Ascending aorta (tissue), 2 donors: ENCODE measurements at regions not wholly inside any gene's neighbourhood (a gene's known extent, or its start where the extent isn't known, plus 50 kb on each side); places are given as distances from the start of the nearest gene placed in this dataset.

Source experiments
- DNase-seq, 2 donors: peaks; one replicate each; pipeline ENCODE4 v3.0.0-alpha.2; 2019; ENCODE audit warnings: low spot score in 2 of 2
- H3K27ac ChIP-seq, 2 donors: fragments of 200-600 bp; sonication (generic); one replicate each; pipeline ENCODE4 v1.5.1; 2016 to 2017; ENCODE audit warnings: mild to moderate bottlenecking in 1 of 2
- H3K27me3 ChIP-seq: fragments of 200-600 bp; sonication (generic); one replicate; pipeline ENCODE4 v1.5.1; 2017
- H3K36me3 ChIP-seq, 2 donors: fragments of 200-600 bp; sonication (generic); one replicate each; pipeline ENCODE4 v1.5.1; 2016
- H3K4me1 ChIP-seq, 2 donors: fragments of 200-600 bp; sonication (generic); one replicate each; pipeline ENCODE4 v1.5.1; 2016 to 2017; ENCODE audit warnings: mild to moderate bottlenecking in 1 of 2
- H3K4me3 ChIP-seq, 2 donors: fragments of 200-600 bp; sonication (generic); one replicate each; pipeline ENCODE4 v1.5.1; 2016 to 2017; ENCODE audit warnings: mild to moderate bottlenecking in 1 of 2
- H3K9me3 ChIP-seq, 2 donors: fragments of 200-600 bp; sonication (generic); one replicate each; pipeline ENCODE4 v1.5.1; 2016
- CTCF ChIP-seq, 3 experiments: fragments of 200-600 bp in 2 of 3; fragments of 450-650 bp in 1 of 3; sonication (generic) in 2 of 3; IDR thresholded peaks; one replicate each; pipeline ENCODE4 v1.5.1; 2016 to 2019; ENCODE audit warnings: antibody characterized with exemption in 3 of 3, mild to moderate bottlenecking in 1 of 3, moderate library complexity in 1 of 3
- intact Hi-C: fragments of 100-400 bp; cut with DNase I; formaldehyde crosslinking; loops from one replicate; pipeline ENCODE4 v1.15.1; 2023

GRCh38 chr7:25704413-25704812, 447.6 kb upstream of the NFE2L3 start:
- H3K9me3 ChIP-seq = no peaks in the 10 kb centered on the region
- intact Hi-C loops = no loop called here
- no peaks in the 10 kb centered on the region for H3K4me1 ChIP-seq
- no peak overlapping the region for H3K4me3 ChIP-seq
- H3K27ac ChIP-seq = no peak overlapping the region
- no peak for DNase-seq
- no peaks in the 10 kb centered on the region for H3K27me3 ChIP-seq
- no peak for TF ChIP-seq CTCF (IDR thresholded peaks at IDR 0.05)
- no peaks in the 10 kb centered on the region for H3K36me3 ChIP-seq

GRCh38 chr7:25706764-25707163, 445.2 kb upstream of the NFE2L3 start:
- TF ChIP-seq CTCF (IDR thresholded peaks at IDR 0.05) = no peak
- H3K27ac ChIP-seq = no peak overlapping the region

GRCh38 chr7:25707768-25708620, 444.0 kb upstream of the NFE2L3 start:
- TF ChIP-seq CTCF (IDR thresholded peaks at IDR 0.05) = no peak
- Histone ChIP-seq H3K27me3 (no peaks in the 10 kb centered on the region), H3K27ac (no peak overlapping the region), H3K36me3 (no peaks in the 10 kb centered on the region), H3K4me1 (peaks cover 0 to 6% of the 10 kb centered on the region in 2 donors), H3K9me3 (no peaks in the 10 kb centered on the region), H3K4me3 (no peak overlapping the region)
- DNase-seq = no peak
- intact Hi-C loops = no loop called here

More at GRCh38 chr7:25706764-25707163, 445.2 kb upstream of the NFE2L3 start:
- no peaks in the 10 kb centered on the region for H3K27me3 ChIP-seq
- no peaks in the 10 kb centered on the region for H3K36me3 ChIP-seq
- H3K4me3 ChIP-seq = no peak overlapping the region
- no peak for DNase-seq
- H3K9me3 ChIP-seq = no peaks in the 10 kb centered on the region
- intact Hi-C loops = no loop called here
- no peaks in the 10 kb centered on the region for H3K4me1 ChIP-seq

GRCh38 chr7:25710959-25711358, 441.0 kb upstream of the NFE2L3 start:
- intact Hi-C loops = loop anchor here (5.0 kb wide), 1 partner anchor 141 kb away; no protein-coding TSS in a partner anchor
- H3K4me3 ChIP-seq = no peak overlapping the region
- H3K27me3 ChIP-seq = no peaks in the 10 kb centered on the region
- no peak for TF ChIP-seq CTCF (IDR thresholded peaks at IDR 0.05)
- H3K9me3 ChIP-seq = no peaks in the 10 kb centered on the region
- no peak overlapping the region for H3K27ac ChIP-seq
- H3K36me3 ChIP-seq = no peaks in the 10 kb centered on the region
- H3K4me1 ChIP-seq = peaks cover 0 to 18% of the 10 kb centered on the region in 2 donors
- no peak for DNase-seq

GRCh38 chr7:25711940-25712339, 440.1 kb upstream of the NFE2L3 start:
- peaks cover 0 to 22% of the 10 kb centered on the region in 2 donors for H3K4me1 ChIP-seq
- no peaks in the 10 kb centered on the region for H3K27me3 ChIP-seq
- H3K4me3 ChIP-seq = no peak overlapping the region
- H3K27ac ChIP-seq = peak overlapping the region in 1 of 2 donors; percentile 41
- TF ChIP-seq CTCF (IDR thresholded peaks at IDR 0.05) = no peak
- H3K9me3 ChIP-seq = no peaks in the 10 kb centered on the region
- intact Hi-C loops = loop anchor here (5.0 kb wide), 1 partner anchor 140 kb away; no protein-coding TSS in a partner anchor
- no peaks in the 10 kb centered on the region for H3K36me3 ChIP-seq
- no peak for DNase-seq
